ENCODE measurements at regions not wholly inside any gene's neighbourhood (a gene's known extent, or its start where the extent isn't known, plus 50 kb on each side); places are given as distances from the start of the nearest gene placed in this dataset.
A peak's percentile ranks its signal among the peaks of the same experiment; 100 is the strongest.

DNA sequence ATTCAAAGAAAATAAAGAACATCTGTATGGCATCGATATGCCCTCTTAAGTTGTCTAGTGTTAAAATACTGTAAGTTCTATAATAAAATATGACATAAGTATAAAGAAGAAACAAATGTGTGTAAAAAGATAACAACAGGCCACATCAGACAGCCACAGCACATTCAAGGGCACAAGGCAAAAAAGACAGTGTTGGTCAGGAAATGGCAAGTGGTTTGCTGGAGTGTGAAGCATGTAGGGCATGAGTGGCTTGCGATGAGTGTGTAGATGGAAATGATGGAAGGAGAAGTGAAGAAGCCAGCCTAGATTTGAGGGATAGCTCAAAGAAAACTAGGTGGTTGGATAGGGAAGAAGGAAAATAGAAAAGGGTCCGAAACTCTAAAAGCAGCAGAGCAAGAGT, 341.6 kb downstream of the CRPPA start:
- TF ChIP-seq POLR2AphosphoS5 (IDR thresholded peaks at IDR 0.05): no peak
- intact Hi-C loops (cut with DNase I; ENCODE audit: low total_unique reads): loop anchor here (5.0 kb wide), 1 partner anchor 488 kb away; no protein-coding TSS in a partner anchor
- WGBS, 5 donors: 84 to 94% (median 92%) methylated on average over 3 of the region's 3 CpGs
- no peaks in the 10 kb centered on the region for H3K9me3 ChIP-seq
- peaks cover 0 to 7% (median 3%) of the 10 kb centered on the region in 4 donors for H3K4me1 ChIP-seq
- H3K36me3 ChIP-seq: no peaks in the 10 kb centered on the region
- H3K27ac ChIP-seq: no peak overlapping the region
- DNase-seq: no peak
- no peak overlapping the region for H3K4me3 ChIP-seq
- H3K27me3 ChIP-seq: no peaks in the 10 kb centered on the region

DNA sequence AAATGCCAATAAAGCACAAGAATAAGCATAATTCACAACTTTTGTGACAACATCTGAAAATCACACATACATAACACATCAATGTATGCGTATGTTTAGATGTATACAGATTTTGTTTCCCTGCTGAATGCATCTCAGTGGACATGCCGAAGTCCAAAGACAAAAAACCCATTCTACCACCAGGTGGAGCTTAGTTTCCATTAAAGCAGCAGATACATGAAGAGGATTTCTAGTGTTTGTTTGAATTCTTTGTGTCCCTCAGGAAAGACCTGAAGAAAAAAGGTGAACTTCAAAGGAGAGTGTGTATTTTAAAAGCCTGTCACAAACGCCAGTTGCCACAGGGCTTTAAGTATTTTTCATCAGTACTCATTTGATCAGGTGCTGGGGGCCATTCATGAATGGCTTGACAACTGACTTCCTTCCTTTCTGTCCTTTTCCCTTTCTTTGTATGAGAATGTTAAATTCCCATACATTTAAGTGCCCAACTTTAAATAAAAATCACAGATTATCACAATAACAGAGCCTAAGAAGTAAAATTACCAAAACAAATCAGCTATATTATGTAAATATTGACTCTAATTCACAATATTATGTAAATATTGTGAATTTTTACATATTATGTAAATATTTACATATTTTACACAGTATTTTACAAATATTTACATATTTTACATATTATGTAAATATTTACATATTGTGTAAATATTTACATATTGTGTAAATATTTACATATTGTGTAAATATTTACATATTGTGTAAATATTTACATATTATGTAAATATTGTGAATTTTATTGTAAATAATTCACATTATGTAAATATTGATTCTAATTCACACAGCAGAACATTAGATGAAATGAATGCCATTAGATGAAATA, 343.0 kb downstream of the CRPPA start:
- TF ChIP-seq POLR2A (IDR thresholded peaks at IDR 0.05) (no peak), EP300 (IDR thresholded peaks at IDR 0.05) (no peak), CTCF (IDR thresholded peaks at IDR 0.05) (peak in 5 of 7 experiments; percentile 40 to 68 (median 55))
- Histone ChIP-seq H3K9me3 (no peaks in the 10 kb centered on the region), H3K27ac (no peak overlapping the region), H3K27me3 (no peaks in the 10 kb centered on the region), H3K4me3 (no peak overlapping the region), H3K36me3 (no peaks in the 10 kb centered on the region), H3K4me1 (peaks cover 0 to 7% (median 3%) of the 10 kb centered on the region in 4 donors)
- 12 to 28% (median 19%) methylated on average over 3 of the region's 3 CpGs for WGBS, 5 donors
- intact Hi-C loops (cut with DNase I; ENCODE audit: low total_unique reads): no loop called here
- peak in 1 of 2 donors; percentile 88 for DNase-seq

DNA sequence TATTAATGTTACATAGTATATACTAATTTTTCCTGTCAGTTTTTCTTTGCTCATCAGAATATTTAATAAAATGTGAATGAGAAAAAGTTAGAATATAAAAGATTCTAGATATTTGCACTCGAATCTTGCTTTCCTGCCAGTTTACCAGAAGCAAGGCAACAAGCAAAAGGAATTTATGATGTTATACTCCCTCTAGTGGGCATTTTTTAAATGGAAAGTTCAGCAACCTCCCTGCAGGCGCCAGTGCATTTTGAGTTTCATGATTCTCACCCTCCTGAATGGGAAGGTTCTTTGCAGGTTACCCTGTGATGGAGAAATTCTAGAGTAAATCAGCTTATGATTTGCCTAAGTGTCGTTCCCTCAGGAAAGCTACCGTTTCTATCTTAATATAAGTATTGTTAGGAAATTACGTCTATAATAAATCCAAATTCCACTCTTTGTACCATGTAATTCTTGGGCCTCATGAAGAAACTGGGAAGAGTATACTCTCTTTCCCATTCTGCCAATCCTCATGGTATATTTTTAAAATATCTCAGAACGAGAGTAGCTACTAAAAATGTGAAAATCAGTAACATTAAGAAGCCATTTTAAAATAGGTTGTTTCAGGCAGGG, 350.0 kb downstream of the CRPPA start:
- peaks cover 0 to 14% (median 4%) of the 10 kb centered on the region in 4 donors for H3K4me1 ChIP-seq
- H3K9me3 ChIP-seq: no peaks in the 10 kb centered on the region
- H3K27ac ChIP-seq: no peak overlapping the region
- intact Hi-C loops (cut with DNase I; ENCODE audit: low total_unique reads): no loop called here
- no peaks in the 10 kb centered on the region for H3K36me3 ChIP-seq
- TF ChIP-seq EP300 (IDR thresholded peaks at IDR 0.05): no peak
- peak in 5 of 7 experiments; percentile 64 to 82 (median 65) for TF ChIP-seq CTCF (IDR thresholded peaks at IDR 0.05)
- 18 to 23% (median 19%) methylated on average over 6 of the region's 6 CpGs for whole genome bisulfite sequencing, 5 donors
- DNase-seq: peak in 1 of 2 donors; percentile 84
- no peak overlapping the region for H3K4me3 ChIP-seq
- H3K27me3 ChIP-seq: no peaks in the 10 kb centered on the region

DNA sequence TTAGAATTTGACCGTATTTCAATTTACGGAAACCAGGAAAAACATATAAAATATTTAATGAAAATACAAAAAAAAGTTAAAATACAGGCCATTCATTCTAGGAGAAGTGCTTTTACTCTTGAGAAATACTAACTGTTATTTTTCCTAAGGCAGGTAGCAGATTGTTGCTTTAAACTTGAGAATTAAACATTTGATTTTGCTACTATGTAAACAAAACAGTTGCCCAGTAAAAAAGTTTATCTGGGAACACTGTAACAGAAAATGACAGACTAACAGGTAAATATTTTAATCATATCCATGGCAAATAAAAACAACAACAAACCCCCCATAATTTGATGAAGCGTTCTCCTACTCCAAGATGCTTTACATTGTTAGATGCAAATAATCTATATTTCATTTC, 350.5 kb downstream of the CRPPA start:
- TF ChIP-seq EP300 (IDR thresholded peaks at IDR 0.05) (no peak), CTCF (IDR thresholded peaks at IDR 0.05) (no peak), POLR2AphosphoS5 (IDR thresholded peaks at IDR 0.05) (no peak), POLR2A (IDR thresholded peaks at IDR 0.05) (no peak)
- Histone ChIP-seq H3K4me1 (peaks cover 0 to 15% (median 4%) of the 10 kb centered on the region in 4 donors), H3K9me3 (no peaks in the 10 kb centered on the region), H3K4me3 (no peak overlapping the region), H3K36me3 (no peaks in the 10 kb centered on the region), H3K27me3 (no peaks in the 10 kb centered on the region), H3K27ac (no peak overlapping the region)
- WGBS, 5 donors: 74 to 82% (median 76%) methylated on average over 3 of the region's 3 CpGs
- intact Hi-C loops (cut with DNase I; ENCODE audit: low total_unique reads): no loop called here
- no peak for DNase-seq
